ENCODE measurements at regions not wholly inside any gene's neighbourhood (a gene's known extent, or its start where the extent isn't known, plus 50 kb on each side); places are given as distances from the start of the nearest gene placed in this dataset.

- no peak for DNase-seq (ENCODE audit: low read depth)
- Histone ChIP-seq H3K4me3 (ENCODE audit: low read depth, low read length) (no peak overlapping the region), H3K27me3 (ENCODE audit: control insufficient read depth, insufficient read depth, low read length) (peaks cover 9% of the 10 kb centered on the region), H3K36me3 (ENCODE audit: control insufficient read depth, insufficient read depth, low read length) (no peaks in the 10 kb centered on the region)
- no peak for TF ChIP-seq CTCF (IDR thresholded peaks at IDR 0.05; ENCODE audit: insufficient read depth, low read length, poor library complexity, severe bottlenecking)
Observed at GRCh38 chr11:45086526-45086925, 59.9 kb upstream of the PRDM11 start.

DNA sequence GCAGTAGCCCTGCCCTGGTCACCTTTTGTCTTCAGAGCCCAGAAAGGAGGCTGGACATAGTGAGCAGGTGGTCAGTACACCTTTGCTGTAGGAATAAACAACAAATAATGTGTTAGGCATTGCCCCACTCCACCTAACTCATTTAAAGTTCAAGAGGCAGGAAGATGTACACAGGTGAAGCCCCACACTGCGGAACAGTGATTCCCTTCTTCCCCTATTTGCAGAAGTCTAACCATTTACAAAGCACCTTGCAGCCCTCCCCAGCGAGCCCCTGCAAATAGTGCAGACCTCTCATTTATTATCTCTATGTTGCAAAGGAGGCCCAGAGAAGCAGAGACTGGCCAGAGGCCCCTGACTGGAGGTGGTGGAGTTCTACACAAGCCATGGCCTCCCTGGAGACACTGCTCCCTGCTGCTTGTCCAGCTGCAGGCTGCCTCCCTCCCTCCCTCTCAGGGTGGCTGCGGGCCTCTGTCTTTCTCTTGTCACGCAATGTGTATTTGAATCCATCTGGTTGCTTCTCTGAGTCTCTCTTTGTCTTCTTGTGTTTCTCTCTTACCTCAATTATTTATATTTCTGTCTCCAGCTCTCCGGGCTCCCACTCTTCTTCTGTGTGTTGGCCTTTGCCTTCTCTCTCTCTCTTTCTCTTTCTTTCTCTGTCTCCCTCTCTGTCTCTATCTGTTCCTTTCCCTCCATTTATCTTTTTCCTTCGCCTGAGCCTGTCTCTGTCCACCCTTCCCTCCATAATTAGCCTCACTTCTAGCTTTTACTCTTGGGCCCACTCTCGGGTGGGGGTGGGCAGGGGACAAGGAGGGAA is 59.1 kb upstream of the PRDM11 start:
- no peak for DNase-seq (ENCODE audit: low read depth)
- Histone ChIP-seq H3K36me3 (ENCODE audit: control insufficient read depth, insufficient read depth, low read length) (no peaks in the 10 kb centered on the region), H3K27me3 (ENCODE audit: control insufficient read depth, insufficient read depth, low read length) (peaks cover 12% of the 10 kb centered on the region), H3K4me3 (ENCODE audit: low read depth, low read length) (no peak overlapping the region)
- no peak for TF ChIP-seq CTCF (IDR thresholded peaks at IDR 0.05; ENCODE audit: insufficient read depth, low read length, poor library complexity, severe bottlenecking)

DNA sequence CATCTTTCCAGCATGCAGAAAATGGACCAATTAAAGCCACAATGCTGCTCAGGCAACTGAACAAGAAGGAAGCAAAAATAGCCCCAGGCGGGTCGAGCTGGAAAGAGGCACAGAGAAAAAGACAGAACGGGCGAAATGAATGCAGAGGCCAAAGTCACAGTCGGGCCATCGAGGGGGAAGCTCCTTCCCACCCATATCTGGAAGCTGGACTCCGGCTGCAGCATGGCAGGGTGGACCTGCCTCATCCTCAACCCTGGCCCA is 58.6 kb upstream of the PRDM11 start:
- TF ChIP-seq CTCF (IDR thresholded peaks at IDR 0.05; ENCODE audit: insufficient read depth, low read length, poor library complexity, severe bottlenecking), result no peak
- Histone ChIP-seq H3K27me3 (ENCODE audit: control insufficient read depth, insufficient read depth, low read length) (peaks cover 12% of the 10 kb centered on the region), H3K36me3 (ENCODE audit: control insufficient read depth, insufficient read depth, low read length) (no peaks in the 10 kb centered on the region), H3K4me3 (ENCODE audit: low read depth, low read length) (no peak overlapping the region)
- no peak for DNase-seq (ENCODE audit: low read depth)

DNA sequence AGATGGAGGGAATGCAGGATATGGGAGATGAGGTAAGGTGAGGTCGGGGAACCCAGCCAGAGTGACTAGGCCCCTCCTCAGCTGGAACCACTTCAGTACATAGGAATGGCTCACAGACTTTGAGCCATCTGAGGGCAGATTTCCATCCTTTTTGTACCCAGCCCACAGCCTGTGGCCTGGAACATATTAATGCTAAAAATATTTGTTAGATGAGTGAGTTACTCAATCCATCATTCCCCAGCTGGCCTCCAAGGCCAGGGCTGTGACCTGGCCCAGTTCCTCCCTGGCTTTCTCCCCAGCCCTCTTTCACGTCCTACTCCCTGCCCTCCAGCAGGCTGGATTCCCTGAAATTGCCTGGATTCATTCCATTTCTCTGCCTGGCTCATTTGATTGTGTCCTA is 57.2 kb upstream of the PRDM11 start:
- Histone ChIP-seq H3K4me3 (ENCODE audit: low read depth, low read length) (no peak overlapping the region), H3K27me3 (ENCODE audit: control insufficient read depth, insufficient read depth, low read length) (peaks cover 5% of the 10 kb centered on the region), H3K36me3 (ENCODE audit: control insufficient read depth, insufficient read depth, low read length) (no peaks in the 10 kb centered on the region)
- no peak for DNase-seq (ENCODE audit: low read depth)
- TF ChIP-seq CTCF (IDR thresholded peaks at IDR 0.05; ENCODE audit: insufficient read depth, low read length, poor library complexity, severe bottlenecking), result no peak

- Histone ChIP-seq H3K4me3 (ENCODE audit: low read depth, low read length) (no peak overlapping the region), H3K27me3 (ENCODE audit: control insufficient read depth, insufficient read depth, low read length) (peaks cover 8% of the 10 kb centered on the region), H3K36me3 (ENCODE audit: control insufficient read depth, insufficient read depth, low read length) (no peaks in the 10 kb centered on the region)
- DNase-seq (ENCODE audit: low read depth), result no peak
- TF ChIP-seq CTCF (IDR thresholded peaks at IDR 0.05; ENCODE audit: insufficient read depth, low read length, poor library complexity, severe bottlenecking), result peak; percentile 27
Observed at GRCh38 chr11:45089676-45090499, 56.6 kb upstream of the PRDM11 start.

Measured in kidney epithelial cell (primary cell).